HG02870 (cell line): ENCODE measurements at regions not wholly inside any gene's neighbourhood (a gene's known extent, or its start where the extent isn't known, plus 50 kb on each side); places are given as distances from the start of the nearest gene placed in this dataset.

Experiments
- ATAC-seq: cut with Tn5 transposase; IDR thresholded peaks from one replicate; pipeline ENCODE4 v1.9.1; 2021; ENCODE audit warnings: mild to moderate bottlenecking, moderate library complexity; ENCODE audit not compliant: unreplicated experiment

- no peak for ATAC-seq
Measured at GRCh38 chr14:36465178-36465577, 54.9 kb downstream of the NKX2-1 start.

- ATAC-seq: no peak
Measured at GRCh38 chr14:36462890-36463289, 57.1 kb downstream of the NKX2-1 start.

- ATAC-seq: no peak
Measured at GRCh38 chr14:36455241-36455627, 64.8 kb downstream of the NKX2-1 start.

DNA sequence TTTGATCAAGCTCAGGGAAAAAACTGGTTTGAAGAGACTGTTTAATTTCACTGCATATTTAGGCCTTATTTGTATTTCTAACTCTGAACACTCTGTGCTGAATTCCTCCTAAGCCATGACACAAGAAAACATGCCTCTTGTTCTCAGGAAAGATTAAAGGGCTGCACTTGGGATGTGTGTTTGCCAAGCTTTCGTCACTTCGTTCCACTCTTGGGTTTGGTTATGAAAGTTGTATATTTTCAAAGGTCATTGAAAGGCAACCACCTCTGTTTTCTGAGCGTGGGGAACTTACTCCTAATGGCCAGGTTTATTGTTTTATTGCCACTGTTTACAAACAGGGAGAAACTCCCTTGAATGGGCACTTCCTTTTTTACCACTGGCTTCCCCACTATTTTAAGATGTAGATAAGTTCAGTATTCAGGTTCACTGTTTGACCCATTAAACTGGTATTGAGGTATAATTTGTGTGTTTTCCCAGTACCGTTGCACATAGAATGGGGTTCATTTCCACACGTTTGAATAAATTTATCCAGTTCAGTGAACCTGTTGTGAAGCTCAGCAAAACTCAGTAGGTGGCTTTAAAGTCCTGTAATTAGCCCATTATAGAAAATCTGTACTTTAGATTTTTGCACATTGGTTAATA is 65.3 kb downstream of the NKX2-1 start:
- no peak for ATAC-seq

DNA sequence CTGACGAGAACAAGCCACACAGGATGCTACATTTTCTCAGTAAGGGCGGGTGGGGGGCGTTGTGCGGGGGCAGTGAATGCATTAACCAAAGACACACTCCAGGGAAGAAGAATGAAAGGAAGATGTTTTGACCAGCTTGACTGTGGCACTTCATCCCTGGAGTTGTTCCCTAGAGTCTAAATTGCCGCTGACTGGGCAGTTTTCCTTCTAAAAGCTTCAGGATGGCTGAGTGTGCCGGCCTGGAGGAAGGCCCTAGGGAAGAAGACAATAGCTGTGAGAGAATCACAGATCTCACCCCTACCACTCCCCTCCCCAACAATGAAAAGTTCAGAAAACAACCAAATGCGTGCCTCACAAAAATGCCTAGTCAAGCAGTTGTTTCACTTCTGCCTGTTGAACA is 67.2 kb downstream of the NKX2-1 start:
- ATAC-seq: no peak

DNA sequence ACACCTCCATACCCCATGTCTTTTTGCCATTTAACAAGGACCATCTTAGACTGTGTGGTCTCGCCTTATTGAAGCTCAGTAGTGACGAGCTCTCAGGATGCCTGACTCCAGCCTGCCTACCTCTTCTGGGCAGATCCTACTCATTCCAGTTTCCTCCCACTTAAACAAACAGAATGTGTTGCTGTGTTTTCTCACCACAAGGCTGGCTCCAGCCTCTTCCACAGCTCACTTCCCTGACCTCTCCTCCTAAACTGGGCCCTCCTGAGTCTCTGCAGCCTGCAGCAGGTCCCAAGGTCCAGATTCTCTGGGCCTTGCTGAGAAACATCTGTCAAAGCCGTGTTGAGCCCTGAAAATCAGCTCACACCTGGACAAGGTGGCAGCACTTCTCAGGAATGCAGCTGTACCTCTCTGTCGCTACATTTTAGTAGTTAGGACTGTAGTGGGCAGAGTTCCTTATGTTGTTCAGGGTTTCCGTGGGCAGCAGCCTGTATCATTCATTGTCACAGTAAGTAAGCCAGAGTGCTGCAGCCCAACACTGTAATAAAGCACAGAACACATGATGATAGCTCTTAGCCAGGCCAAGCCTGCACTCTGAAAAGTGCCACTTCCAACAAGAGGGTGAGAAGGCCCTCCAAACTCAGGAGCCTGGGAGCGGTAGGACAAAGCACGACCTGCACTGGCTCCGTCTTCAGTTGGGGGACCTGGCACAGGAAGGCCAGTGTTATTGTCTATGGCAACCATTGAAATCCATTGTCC is 68.5 kb downstream of the NKX2-1 start:
- no peak for ATAC-seq

DNA sequence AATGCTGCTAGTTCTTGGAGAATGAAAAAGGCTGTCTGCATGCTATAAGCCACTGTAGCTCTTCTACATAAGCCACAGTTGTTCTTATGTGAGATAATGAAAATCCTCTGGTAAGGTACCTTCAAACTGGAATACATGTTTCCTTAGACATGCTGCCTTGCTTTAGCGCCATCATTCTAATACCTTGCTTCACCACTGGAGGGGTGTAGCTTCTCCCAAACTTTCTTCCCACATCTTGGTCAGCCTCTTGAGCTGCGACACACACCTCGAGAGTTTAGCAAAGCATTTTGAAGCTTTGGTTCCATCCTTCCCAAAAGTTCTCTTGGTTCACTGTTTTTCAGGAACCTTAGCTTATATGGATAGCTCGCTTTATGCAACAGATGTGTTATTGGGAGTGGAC is 69.5 kb downstream of the NKX2-1 start:
- ATAC-seq: no peak

DNA sequence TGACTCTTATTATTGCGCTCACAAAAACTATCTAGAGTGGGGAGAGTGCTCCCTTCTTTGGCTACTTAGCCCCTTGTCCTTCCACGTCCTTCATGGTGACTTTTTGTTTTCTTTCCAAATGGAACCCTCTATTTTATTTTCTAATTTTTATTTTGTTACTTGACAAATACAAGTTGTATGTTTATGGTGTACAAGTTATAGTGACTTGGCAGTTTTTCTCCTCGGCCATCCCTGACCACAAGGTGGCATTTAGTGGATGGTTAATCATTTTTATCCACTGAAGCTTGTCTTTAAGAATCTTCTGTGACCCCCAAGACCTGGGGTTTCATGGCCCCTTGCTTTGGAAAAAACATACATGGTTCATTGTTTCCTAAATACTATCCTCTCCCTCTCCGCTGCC is 70.1 kb downstream of the NKX2-1 start:
- ATAC-seq: no peak

DNA sequence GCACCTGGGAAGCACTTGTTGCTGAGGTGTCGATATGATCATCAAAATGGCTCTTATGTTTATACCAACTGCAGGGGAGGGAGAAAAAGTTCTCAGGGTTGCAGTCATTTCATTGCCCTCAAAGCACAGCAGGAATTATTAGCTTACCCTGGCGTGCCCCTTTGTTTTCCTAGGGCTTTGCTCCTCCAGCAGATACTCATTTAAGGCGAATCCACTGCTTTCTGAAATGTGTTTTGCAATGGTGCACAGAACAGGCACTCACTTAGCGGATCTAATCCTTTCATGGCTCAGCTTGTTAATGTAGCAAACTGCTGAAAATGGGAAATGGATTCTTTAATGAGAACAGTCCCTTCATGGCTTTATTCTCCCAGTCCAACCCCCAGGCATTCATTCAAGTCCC is 76.7 kb downstream of the NKX2-1 start:
- no peak for ATAC-seq

GRCh38 chr14:36442824-36443241 is 77.2 kb downstream of the NKX2-1 start:
- no peak for ATAC-seq

DNA sequence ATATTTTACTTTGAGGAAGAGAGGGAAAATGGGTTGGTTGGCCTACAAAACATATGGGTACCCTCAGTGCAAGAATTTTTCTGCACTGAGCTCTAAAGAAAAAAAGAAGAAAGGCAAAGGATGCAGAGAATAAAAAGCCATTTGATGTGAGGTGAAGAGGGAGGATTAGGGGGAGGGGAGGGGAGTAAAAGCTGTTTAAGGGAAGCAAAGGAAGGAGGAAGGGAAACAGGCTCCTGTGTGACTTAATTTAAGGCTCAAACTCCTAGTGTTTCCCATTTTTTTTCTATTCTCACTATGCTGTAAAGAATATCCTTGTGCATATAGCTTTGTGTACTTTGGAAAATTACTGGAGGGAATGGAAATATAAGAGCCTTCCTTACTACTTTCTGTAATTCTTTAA is 78.7 kb downstream of the NKX2-1 start:
- no peak for ATAC-seq

GRCh38 chr14:36439766-36440165 is 80.3 kb downstream of the NKX2-1 start:
- ATAC-seq: no peak

- no peak for ATAC-seq
Measured at GRCh38 chr14:36438883-36439282, 81.1 kb downstream of the NKX2-1 start.

DNA sequence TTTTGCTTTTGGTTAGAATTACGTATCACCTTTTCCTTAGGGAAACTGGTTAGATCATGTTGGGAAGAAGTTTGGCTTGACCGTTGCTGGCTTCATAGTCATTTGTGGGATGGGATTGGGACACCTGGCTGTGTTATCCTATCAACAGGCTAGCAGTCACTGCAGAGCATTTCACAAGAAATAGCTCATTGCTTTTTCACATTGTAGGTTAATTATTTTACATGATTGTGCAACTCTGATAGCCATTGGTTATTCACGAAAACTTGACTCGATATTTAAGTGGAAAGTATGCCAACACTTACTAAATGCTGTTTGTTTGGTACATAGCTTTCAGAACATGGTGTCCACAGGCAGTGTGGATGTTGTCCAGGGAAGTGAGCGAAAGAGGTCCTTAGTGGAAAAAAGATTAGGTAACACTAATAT is 89.4 kb downstream of the NKX2-1 start:
- ATAC-seq: no peak

DNA sequence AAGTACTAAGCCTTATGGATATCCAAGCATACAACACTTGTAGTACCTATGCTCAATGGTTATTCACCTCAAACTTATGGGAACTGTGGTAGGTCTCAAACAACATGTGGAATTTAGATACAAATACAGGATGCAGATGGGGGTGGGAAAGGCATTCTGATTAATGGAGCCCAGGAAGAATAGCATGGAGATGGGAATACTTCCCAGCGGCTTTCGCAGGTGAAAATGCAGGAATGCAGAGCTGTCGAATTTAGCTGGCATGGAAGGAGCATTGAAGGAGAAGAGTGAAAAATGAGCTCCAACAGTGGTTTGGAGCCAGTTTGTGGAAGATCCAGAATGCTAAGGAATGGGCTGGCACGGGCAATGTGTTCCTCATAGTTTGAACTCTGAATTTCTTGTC is 89.9 kb downstream of the NKX2-1 start:
- ATAC-seq: no peak

DNA sequence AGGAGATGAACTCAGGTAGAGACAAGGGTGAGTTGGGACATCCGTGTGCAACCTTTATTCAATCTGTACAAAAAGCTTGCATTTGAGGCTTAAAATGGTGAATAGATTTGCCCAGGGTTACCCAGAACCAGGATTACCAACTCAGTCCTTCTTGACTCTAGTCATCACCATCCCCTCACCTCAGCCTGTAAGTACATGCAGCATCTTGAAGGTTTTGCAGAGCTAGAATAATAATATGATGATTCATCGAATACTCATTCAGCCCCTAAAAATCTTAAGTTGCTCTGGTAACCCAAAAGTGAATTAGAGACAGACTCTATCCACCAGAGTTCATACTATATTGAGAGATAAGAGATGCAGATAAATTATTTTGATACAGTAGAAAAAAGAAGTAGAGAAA is 90.3 kb downstream of the NKX2-1 start:
- no peak for ATAC-seq

DNA sequence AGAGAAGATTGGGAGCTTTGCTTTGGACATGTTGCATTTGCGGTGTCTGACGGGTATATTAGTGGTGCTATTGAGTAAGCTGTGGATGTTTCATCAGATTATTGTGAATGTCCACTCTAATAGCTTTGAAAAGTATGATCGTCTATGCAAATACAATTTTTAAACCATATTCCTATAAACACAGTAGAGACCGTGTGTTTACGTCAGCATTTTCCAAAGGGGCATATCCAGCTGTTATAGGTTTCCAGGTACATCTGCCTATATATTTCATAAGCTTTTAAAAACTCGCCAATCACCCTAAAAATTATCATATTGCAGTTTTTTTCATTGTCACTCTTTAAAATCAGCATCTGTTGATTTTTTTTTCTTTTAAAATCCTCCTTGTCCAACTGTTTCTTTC is 91.7 kb downstream of the NKX2-1 start:
- ATAC-seq: no peak

DNA sequence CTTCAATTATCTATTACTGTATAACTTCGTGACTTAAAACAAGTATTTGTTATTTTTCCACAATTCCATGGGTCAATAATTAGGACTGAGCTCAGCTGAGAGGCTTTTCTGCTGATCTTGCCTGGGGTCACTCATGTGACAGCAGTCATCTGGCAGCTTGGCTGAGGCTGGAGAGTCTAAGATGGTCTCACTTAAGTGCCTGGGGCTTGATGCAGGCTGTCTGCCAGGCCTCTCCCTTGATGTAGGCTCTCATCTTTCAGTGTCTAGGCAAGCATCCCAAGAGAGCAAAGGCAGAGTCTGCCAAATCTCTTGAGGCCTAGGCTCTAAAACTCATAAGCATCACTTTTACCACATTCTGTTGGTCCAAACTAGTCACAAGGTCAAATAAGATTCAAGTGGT is 93.2 kb downstream of the NKX2-1 start:
- no peak for ATAC-seq

DNA sequence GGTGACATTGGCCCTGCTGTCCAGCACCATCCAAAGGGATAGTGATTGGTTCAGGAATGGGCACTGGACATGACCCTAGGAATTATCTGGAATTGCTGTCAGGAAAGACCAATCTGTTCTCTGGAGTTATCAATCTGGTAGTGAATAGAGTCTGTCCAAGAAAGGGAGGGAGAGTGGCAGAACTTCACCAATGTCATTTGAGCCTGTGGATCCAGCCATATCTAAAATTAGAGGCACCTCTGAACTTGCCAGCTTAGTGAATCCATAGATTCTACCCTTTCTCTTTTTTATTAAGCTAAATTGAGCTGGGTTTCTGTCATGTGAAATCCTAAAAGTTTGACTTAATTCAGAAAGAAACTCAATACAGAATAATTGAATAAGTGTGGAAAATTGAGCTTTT is 93.9 kb downstream of the NKX2-1 start:
- ATAC-seq: no peak

GRCh38 chr14:36424478-36425102 is 95.4 kb downstream of the NKX2-1 start:
- no peak for ATAC-seq

DNA sequence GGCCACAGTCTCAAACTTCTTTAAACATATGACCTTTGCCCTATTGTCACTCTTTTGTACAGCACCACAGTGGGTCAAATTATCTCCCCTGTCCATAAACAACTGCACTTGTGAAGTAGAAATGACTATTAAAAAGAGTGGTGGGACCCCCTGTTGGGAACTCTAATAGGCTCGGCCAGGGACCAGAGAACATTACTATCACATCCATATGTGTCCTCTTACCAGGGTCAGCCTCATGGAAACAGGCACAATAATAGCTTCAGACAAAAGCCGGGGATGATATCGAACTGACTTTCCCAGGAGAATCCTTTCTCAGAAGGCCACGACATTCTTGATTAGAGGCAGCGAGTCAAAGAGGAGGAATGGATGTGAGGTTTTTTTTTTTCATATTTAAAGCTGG is 96.6 kb downstream of the NKX2-1 start:
- no peak for ATAC-seq

DNA sequence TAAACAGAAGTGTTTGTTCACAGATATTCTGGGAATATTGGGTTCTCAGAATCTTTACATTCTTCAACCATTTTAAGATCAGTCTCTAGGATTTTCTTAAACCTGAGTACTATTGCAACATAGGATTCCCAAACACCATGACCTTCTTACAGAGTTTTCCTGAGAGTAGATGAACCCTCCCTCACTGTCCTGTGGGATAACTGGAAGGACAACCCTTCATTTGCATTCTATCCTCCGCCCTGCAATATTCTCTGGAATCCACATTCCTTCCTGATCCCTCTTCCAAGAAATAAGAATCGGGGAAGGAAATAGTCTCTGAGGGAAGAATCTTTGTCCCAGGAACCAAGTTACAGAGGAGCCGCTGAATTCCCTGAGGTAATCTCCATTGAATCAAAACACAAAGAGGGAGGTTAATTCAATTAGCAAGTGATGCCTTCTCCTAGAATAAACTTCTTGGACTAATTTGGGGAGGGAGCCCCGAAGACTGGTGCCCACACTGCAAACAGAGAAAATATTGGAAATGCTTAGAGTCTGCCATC is 99.8 kb upstream of the MBIP start:
- no peak for ATAC-seq
